MCF 10A (cell line): ENCODE measurements at regions not wholly inside any gene's neighbourhood (a gene's known extent, or its start where the extent isn't known, plus 50 kb on each side); places are given as distances from the start of the nearest gene placed in this dataset.
"Not testable (repeated sequence)": the region's sequence is repeated elsewhere in the genome, so short reads cannot be mapped to it uniquely, and the experiment has no call there.

Experiments
- BruUV-seq: library from RNA; stranded (reverse); fragments of 400-500 nt; replicated peaks from 2 replicates; lab custom pipeline; 2021; lab: Mats Ljungman, UMichigan
- CTCF ChIA-PET: fragments of 300-600 bp; sonication (Branson Sonifier 250); formaldehyde crosslinking; extraction: SDS; loops from one replicate; lab custom pipeline; 2021; ENCODE audit warnings: antibody characterized with exemption, inconsistent platforms; lab: Yijun Ruan, JAX
- POLR2A ChIA-PET: fragments of 300-600, 350-650 bp; sonication (Branson Sonifier 250); formaldehyde crosslinking; extraction: SDS; loops from one replicate; lab custom pipeline; 2020; ENCODE audit warnings: antibody characterized with exemption, inconsistent platforms; lab: Yijun Ruan, JAX
- DNase-seq: peaks from one replicate; pipeline ENCODE4 v3.0.0-alpha.2; 2018; ENCODE audit not compliant: unreplicated experiment
- H3K27ac Mint-ChIP-seq: one replicate; pipeline ENCODE4 v1.8.0; 2022; ENCODE audit warnings: mild to moderate bottlenecking, low read depth, mixed read lengths; ENCODE audit not compliant: unreplicated experiment
- H3K27me3 Mint-ChIP-seq: one replicate; pipeline ENCODE4 v1.8.0; 2022; ENCODE audit warnings: mixed read lengths; ENCODE audit not compliant: insufficient read depth, unreplicated experiment
- H3K36me3 Mint-ChIP-seq: one replicate; pipeline ENCODE4 v1.8.0; 2022; ENCODE audit warnings: mild to moderate bottlenecking, moderate library complexity, mixed read lengths; ENCODE audit not compliant: insufficient read depth, unreplicated experiment
- H3K4me1 Mint-ChIP-seq: one replicate; pipeline ENCODE4 v1.8.0; 2022; ENCODE audit warnings: mixed read lengths; ENCODE audit not compliant: insufficient read depth, unreplicated experiment
- H3K4me3 Mint-ChIP-seq: one replicate; pipeline ENCODE4 v1.8.0; 2022; ENCODE audit warnings: mild to moderate bottlenecking, moderate library complexity, mixed read lengths; ENCODE audit not compliant: unreplicated experiment
- H3K9me3 Mint-ChIP-seq: one replicate; pipeline ENCODE4 v1.8.0; 2022; ENCODE audit warnings: mixed read lengths; ENCODE audit not compliant: unreplicated experiment
- CTCF ChIP-seq: fragments of 200-600 bp; IDR thresholded peaks from one replicate; pipeline ENCODE4 v1.8.0; 2022; ENCODE audit warnings: antibody characterized with exemption, mild to moderate bottlenecking; ENCODE audit not compliant: unreplicated experiment
- intact Hi-C: fragments of 100-400 bp; cut with micrococcal nuclease; formaldehyde crosslinking; loops from 2 replicates; pipeline ENCODE4 v1.14.1; 2022

GRCh38 chrX:73992019-73992418, 139.5 kb upstream of the XIST start:
- Mint-ChIP-seq H3K9me3 (no peaks in the 10 kb centered on the region), H3K36me3 (peaks cover 24% of the 10 kb centered on the region), H3K27me3 (no peaks in the 10 kb centered on the region), H3K4me3 (no peak overlapping the region), H3K27ac (no peak overlapping the region), H3K4me1 (no peaks in the 10 kb centered on the region)
- no peak for DNase-seq
- BruUV-seq: no TSS peak
- intact Hi-C loops: no loop called here
- no peak for TF ChIP-seq CTCF
- CTCF ChIA-PET: interaction anchor here (0.6 kb wide), 1 partner anchor 93 kb away, joined by 3 read pairs; no protein-coding TSS in a partner anchor
- POLR2A ChIA-PET: no interaction called here

- peaks cover 25% of the 10 kb centered on the region for H3K36me3 Mint-ChIP-seq
- H3K27ac Mint-ChIP-seq: no peak overlapping the region
- ChIA-PET POLR2A (interaction anchor here (1.2 kb wide), 1 partner anchor 19 kb away, joined by 3 read pairs; no protein-coding TSS in a partner anchor), CTCF (no interaction called here)
- DNase-seq: no peak
- no TSS peak for BruUV-seq
- no peaks in the 10 kb centered on the region for H3K4me1 Mint-ChIP-seq
- no peak for TF ChIP-seq CTCF
- H3K27me3 Mint-ChIP-seq: no peaks in the 10 kb centered on the region
- H3K9me3 Mint-ChIP-seq: no peaks in the 10 kb centered on the region
- H3K4me3 Mint-ChIP-seq: no peak overlapping the region
- intact Hi-C loops: no loop called here
Measured at GRCh38 chrX:73987166-73987565, 134.7 kb upstream of the XIST start.

GRCh38 chrX:73979551-73980131, 127.1 kb upstream of the XIST start:
- no peaks in the 10 kb centered on the region for H3K27me3 Mint-ChIP-seq
- H3K4me1 Mint-ChIP-seq: no peaks in the 10 kb centered on the region
- intact Hi-C loops: no loop called here
- ChIA-PET CTCF (no interaction called here), POLR2A (interaction anchor here (0.8 to 1.3 kb wide), 2 partner anchors 14 to 35 kb away, joined by 3 to 6 read pairs; no protein-coding TSS in a partner anchor)
- no peak for TF ChIP-seq CTCF
- no peak overlapping the region for H3K27ac Mint-ChIP-seq
- peaks cover 26% of the 10 kb centered on the region for H3K36me3 Mint-ChIP-seq
- H3K9me3 Mint-ChIP-seq: no peaks in the 10 kb centered on the region
- H3K4me3 Mint-ChIP-seq: no peak overlapping the region
- no TSS peak for BruUV-seq
- no peak for DNase-seq

- Mint-ChIP-seq H3K9me3 (no peaks in the 10 kb centered on the region), H3K27ac (no peak overlapping the region), H3K4me1 (no peaks in the 10 kb centered on the region), H3K27me3 (no peaks in the 10 kb centered on the region), H3K4me3 (no peak overlapping the region), H3K36me3 (peaks cover 24% of the 10 kb centered on the region)
- DNase-seq: no peak
- POLR2A ChIA-PET: no interaction called here
- TF ChIP-seq CTCF: no peak
- no TSS peak for BruUV-seq
- intact Hi-C loops: no loop called here
- CTCF ChIA-PET: no interaction called here
Measured at GRCh38 chrX:73977542-73978169, 125.1 kb upstream of the XIST start.

GRCh38 chrX:73967461-73967860, 114.9 kb upstream of the XIST start:
- H3K4me3 Mint-ChIP-seq, intact Hi-C loops, H3K9me3 Mint-ChIP-seq, H3K27ac Mint-ChIP-seq, DNase-seq, H3K27me3 Mint-ChIP-seq, BruUV-seq: not testable (repeated sequence)
- CTCF ChIA-PET: interaction anchor here (0.6 kb wide), 1 partner anchor 110 kb away, joined by 3 read pairs; no protein-coding TSS in a partner anchor
- POLR2A ChIA-PET: interaction anchor here (1.0 kb wide), 1 partner anchor 23 kb away, joined by 4 read pairs; no protein-coding TSS in a partner anchor
- Mint-ChIP-seq H3K4me1 (peaks cover 15% of the 10 kb centered on the region), H3K36me3 (peaks cover 15% of the 10 kb centered on the region)
